ENCODE measurements at regions not wholly inside any gene's neighbourhood (a gene's known extent, or its start where the extent isn't known, plus 50 kb on each side); places are given as distances from the start of the nearest gene placed in this dataset.

DNA sequence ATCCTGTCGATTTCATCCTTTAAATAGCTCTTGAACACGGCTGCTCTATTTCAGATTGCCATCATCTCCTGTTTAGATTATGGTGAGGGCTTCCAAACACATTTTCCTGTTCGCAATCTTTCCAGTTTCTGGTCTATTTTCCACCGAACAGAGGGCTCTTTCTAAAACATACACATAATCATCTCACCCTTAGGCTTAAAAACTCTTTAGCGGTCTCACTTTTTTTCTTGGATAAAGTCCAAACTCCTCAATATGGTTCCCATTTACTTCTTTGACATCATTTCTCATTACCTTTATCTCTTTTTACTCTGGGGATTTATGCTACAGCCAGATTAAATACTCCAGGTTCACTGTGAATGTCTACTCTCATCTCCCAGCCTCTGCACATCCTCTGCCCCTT, 103.4 kb upstream of the STMND1 start (continued):
- TF ChIP-seq CEBPB (IDR thresholded peaks at IDR 0.05; ENCODE audit: low read depth, low read length) = no peak
- no peak for TF ChIP-seq RCOR1 (IDR thresholded peaks at IDR 0.05; ENCODE audit: insufficient replicate concordance, low read length)
- TF ChIP-seq MAZ (IDR thresholded peaks at IDR 0.05; ENCODE audit: borderline replicate concordance, low read depth, low read length) = no peak
- TF ChIP-seq RFX5 (IDR thresholded peaks at IDR 0.05; ENCODE audit: low read depth, low read length) = no peak

DNA sequence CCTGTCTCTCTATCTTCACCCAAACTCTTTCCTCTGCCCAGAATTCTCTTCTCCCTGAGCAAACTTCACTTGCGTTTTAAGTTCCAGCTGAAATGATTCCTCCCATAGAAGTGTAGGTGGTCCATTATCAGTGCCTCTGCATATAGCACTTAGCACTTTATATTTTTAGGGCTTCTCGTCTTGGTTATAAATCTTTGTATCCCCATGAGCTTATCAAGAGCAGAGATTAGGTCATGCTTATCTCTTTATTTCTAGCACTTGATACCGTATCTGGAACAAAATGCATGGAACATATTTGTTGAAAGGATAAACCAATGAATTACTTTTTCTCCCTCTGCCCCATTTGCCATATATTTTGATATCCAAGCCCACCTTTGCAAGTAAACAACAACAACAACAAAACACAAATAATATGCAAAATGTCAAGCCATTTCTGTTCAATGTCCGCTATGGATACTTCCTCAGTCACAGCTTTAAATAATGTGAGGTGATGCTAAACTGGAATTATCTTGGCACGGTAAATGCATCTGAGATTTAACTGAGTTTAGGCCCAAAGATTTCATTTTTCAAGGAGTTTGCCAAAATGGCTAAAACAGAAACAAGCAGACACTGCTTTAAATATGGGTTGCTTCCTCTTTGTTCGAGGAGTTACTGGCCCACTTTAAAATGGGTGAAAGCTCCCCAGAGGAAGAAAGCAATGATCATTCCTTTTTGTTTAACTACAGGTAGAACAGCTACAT, 106.2 kb upstream of the STMND1 start:
- no peak for TF ChIP-seq POLR2A (IDR thresholded peaks at IDR 0.05; ENCODE audit: low read depth, low read length)
- no peak for TF ChIP-seq MAFK (IDR thresholded peaks at IDR 0.05; ENCODE audit: low read depth, low read length)
- TF ChIP-seq CHD1 (IDR thresholded peaks at IDR 0.05; ENCODE audit: low read depth, low read length) = no peak
- TF ChIP-seq, protein P1, sequence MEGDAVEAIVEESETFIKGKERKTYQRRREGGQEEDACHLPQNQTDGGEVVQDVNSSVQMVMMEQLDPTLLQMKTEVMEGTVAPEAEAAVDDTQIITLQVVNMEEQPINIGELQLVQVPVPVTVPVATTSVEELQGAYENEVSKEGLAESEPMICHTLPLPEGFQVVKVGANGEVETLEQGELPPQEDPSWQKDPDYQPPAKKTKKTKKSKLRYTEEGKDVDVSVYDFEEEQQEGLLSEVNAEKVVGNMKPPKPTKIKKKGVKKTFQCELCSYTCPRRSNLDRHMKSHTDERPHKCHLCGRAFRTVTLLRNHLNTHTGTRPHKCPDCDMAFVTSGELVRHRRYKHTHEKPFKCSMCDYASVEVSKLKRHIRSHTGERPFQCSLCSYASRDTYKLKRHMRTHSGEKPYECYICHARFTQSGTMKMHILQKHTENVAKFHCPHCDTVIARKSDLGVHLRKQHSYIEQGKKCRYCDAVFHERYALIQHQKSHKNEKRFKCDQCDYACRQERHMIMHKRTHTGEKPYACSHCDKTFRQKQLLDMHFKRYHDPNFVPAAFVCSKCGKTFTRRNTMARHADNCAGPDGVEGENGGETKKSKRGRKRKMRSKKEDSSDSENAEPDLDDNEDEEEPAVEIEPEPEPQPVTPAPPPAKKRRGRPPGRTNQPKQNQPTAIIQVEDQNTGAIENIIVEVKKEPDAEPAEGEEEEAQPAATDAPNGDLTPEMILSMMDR (conservative IDR thresholded peaks at IDR 0.05; ENCODE audit: low read depth, low read length) = no peak
- no peak for TF ChIP-seq FOS (IDR thresholded peaks at IDR 0.05; ENCODE audit: low read depth, low read length)
- TF ChIP-seq BHLHE40 (IDR thresholded peaks at IDR 0.05; ENCODE audit: low read depth, low read length) = no peak
- no peak for TF ChIP-seq RCOR1 (IDR thresholded peaks at IDR 0.05; ENCODE audit: insufficient replicate concordance, low read length)
- Histone ChIP-seq H3K4me1 (ENCODE audit: control insufficient read depth, insufficient read depth, low read length) (peaks cover 3% of the 10 kb centered on the region), H3K27ac (ENCODE audit: insufficient read depth, low read length) (no peak overlapping the region), H2AFZ (replicated peaks; ENCODE audit: low read length, poor library complexity) (no peak overlapping the region), H2BK15ac (ENCODE audit: low read depth, low read length) (no peak overlapping the region), H3K27me3 (ENCODE audit: control insufficient read depth, insufficient read depth, low read length) (peaks cover 3% of the 10 kb centered on the region; the same call in 1 of the 2 replicates), H2AK9ac (replicated peaks; ENCODE audit: low read depth, low read length, poor library complexity) (no peak overlapping the region), H3K23ac (ENCODE audit: low read depth, low read length) (no peak overlapping the region), H3K9me1 (ENCODE audit: insufficient read depth, low read length) (no peaks in the 10 kb centered on the region), H2AK5ac (ENCODE audit: low read depth, low read length) (no peak overlapping the region), H3K4me3 (ENCODE audit: insufficient read depth, low read depth, low read length) (no peak overlapping the region), H4K20me1 (ENCODE audit: insufficient read depth, low read length) (no peaks in the 10 kb centered on the region), H3K56ac (ENCODE audit: extremely low read depth, insufficient read depth, low read length) (no peak overlapping the region), H3K36me3 (ENCODE audit: control insufficient read depth, insufficient read depth, low read length) (no peaks in the 10 kb centered on the region), H2BK20ac (ENCODE audit: low read depth, low read length) (no peak overlapping the region), H3K4ac (ENCODE audit: low read depth, low read length) (no peak overlapping the region), H4K91ac (ENCODE audit: insufficient read depth, low read depth, low read length) (no peak overlapping the region), H3K14ac (replicated peaks; ENCODE audit: low read depth, low read length) (no peak overlapping the region), H4K5ac (ENCODE audit: low read depth, low read length) (no peak overlapping the region), H3K18ac (ENCODE audit: low read depth, low read length) (no peak overlapping the region), H3K9me3 (ENCODE audit: control insufficient read depth, insufficient read depth, low read length) (no peaks in the 10 kb centered on the region), H4K8ac (ENCODE audit: low read depth in 2 of 2, low read length in 2 of 2) (no peak overlapping the region), H2BK120ac (ENCODE audit: low read depth, low read length) (no peak overlapping the region), H3K79me1 (ENCODE audit: low read depth in 1 of 2, low read length in 2 of 2) (no peaks in the 10 kb centered on the region), H3K9ac (ENCODE audit: low read depth, low read length) (no peak overlapping the region), H2BK5ac (ENCODE audit: low read depth, low read length, poor library complexity, severe bottlenecking) (no peak overlapping the region), H3K4me2 (ENCODE audit: low read depth, low read length) (no peak overlapping the region)
- intact Hi-C loops (cut with micrococcal nuclease) = no loop called here
- dilution Hi-C loops (cut with HindIII; ENCODE audit: low sequenced_read_pairs, unreplicated experiment) = no loop called here
- ChIA-PET POLR2A (ENCODE audit: unreplicated experiment) (no interaction called here), CTCF (no interaction called here)
- WGBS, 2 experiments (ENCODE audit: extremely low coverage in 2 of 2, insufficient read length in 1 of 2) = no CpG with 5 or more reads among the region's 6 CpGs
- in situ Hi-C loops (cut with MboI; ENCODE audit: low sequenced_read_pairs) = no loop called here
- no peak for DNase-seq
- BruUV-seq (replicated peaks) = no TSS peak
- ATAC-seq (ENCODE audit: low read depth) = no peak
